ENCODE measurements at regions not wholly inside any gene's neighbourhood (a gene's known extent, or its start where the extent isn't known, plus 50 kb on each side); places are given as distances from the start of the nearest gene placed in this dataset.

- DNase-seq (ENCODE audit: extremely low read depth, insufficient read length), result no peak
- Histone ChIP-seq H3K27me3 (replicated peaks; ENCODE audit: control insufficient read depth, insufficient read depth, low read length) (no peaks in the 10 kb centered on the region), H3K36me3 (ENCODE audit: control insufficient read depth, insufficient read depth, low read length) (no peaks in the 10 kb centered on the region), H3K4me3 (replicated peaks; ENCODE audit: low read depth, low read length) (no peak overlapping the region)
- TF ChIP-seq, protein P1, sequence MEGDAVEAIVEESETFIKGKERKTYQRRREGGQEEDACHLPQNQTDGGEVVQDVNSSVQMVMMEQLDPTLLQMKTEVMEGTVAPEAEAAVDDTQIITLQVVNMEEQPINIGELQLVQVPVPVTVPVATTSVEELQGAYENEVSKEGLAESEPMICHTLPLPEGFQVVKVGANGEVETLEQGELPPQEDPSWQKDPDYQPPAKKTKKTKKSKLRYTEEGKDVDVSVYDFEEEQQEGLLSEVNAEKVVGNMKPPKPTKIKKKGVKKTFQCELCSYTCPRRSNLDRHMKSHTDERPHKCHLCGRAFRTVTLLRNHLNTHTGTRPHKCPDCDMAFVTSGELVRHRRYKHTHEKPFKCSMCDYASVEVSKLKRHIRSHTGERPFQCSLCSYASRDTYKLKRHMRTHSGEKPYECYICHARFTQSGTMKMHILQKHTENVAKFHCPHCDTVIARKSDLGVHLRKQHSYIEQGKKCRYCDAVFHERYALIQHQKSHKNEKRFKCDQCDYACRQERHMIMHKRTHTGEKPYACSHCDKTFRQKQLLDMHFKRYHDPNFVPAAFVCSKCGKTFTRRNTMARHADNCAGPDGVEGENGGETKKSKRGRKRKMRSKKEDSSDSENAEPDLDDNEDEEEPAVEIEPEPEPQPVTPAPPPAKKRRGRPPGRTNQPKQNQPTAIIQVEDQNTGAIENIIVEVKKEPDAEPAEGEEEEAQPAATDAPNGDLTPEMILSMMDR (IDR thresholded peaks at IDR 0.05; ENCODE audit: insufficient read depth, low read length, poor library complexity, severe bottlenecking), result no peak
Measured at GRCh38 chr13:69300131-69300530, 807.5 kb upstream of the ATXN8OS start.

DNA sequence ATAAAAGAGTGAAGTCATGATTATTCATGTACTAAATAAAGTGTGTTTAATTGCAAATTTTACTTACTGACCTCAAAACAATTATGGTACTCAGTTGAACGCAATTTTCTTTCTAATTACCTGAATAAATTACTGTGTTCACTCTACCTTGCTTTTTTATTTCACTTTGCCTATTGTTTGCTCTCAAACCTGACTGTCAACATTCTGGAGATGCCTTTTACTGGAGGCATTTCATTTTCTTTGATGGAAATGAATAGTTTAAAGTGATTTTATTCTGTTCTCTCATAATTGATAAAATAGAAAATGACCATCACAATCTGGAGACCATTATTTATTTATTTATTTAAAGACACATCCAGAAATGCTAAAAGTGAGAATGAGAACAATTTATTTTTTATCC lies 811.5 kb upstream of the ATXN8OS start:
- no peaks in the 10 kb centered on the region for H3K27me3 ChIP-seq (replicated peaks; ENCODE audit: control insufficient read depth, insufficient read depth, low read length)
- H3K36me3 ChIP-seq (ENCODE audit: control insufficient read depth, insufficient read depth, low read length), result no peaks in the 10 kb centered on the region
- TF ChIP-seq, protein P1 (IDR thresholded peaks at IDR 0.05; ENCODE audit: insufficient read depth, low read length, poor library complexity, severe bottlenecking), result no peak
- H3K4me3 ChIP-seq (replicated peaks; ENCODE audit: low read depth, low read length), result no peak overlapping the region
- no peak for DNase-seq (ENCODE audit: extremely low read depth, insufficient read length)

GRCh38 chr13:69292789-69293425 lies 814.7 kb upstream of the ATXN8OS start:
- TF ChIP-seq, protein P1 (IDR thresholded peaks at IDR 0.05; ENCODE audit: insufficient read depth, low read length, poor library complexity, severe bottlenecking), result no peak
- no peak for DNase-seq (ENCODE audit: extremely low read depth, insufficient read length)
- H3K36me3 ChIP-seq (ENCODE audit: control insufficient read depth, insufficient read depth, low read length), result no peaks in the 10 kb centered on the region

GRCh38 chr13:69291292-69291906 lies 816.2 kb upstream of the ATXN8OS start:
- Histone ChIP-seq H3K27me3 (replicated peaks; ENCODE audit: control insufficient read depth, insufficient read depth, low read length) (no peaks in the 10 kb centered on the region), H3K4me3 (replicated peaks; ENCODE audit: low read depth, low read length) (no peak overlapping the region), H3K36me3 (ENCODE audit: control insufficient read depth, insufficient read depth, low read length) (no peaks in the 10 kb centered on the region)
- DNase-seq (ENCODE audit: extremely low read depth, insufficient read length), result no peak
- TF ChIP-seq, protein P1 (IDR thresholded peaks at IDR 0.05; ENCODE audit: insufficient read depth, low read length, poor library complexity, severe bottlenecking), result no peak

More at GRCh38 chr13:69292789-69293425, 814.7 kb upstream of the ATXN8OS start:
- Histone ChIP-seq H3K4me3 (replicated peaks; ENCODE audit: low read depth, low read length) (no peak overlapping the region), H3K27me3 (replicated peaks; ENCODE audit: control insufficient read depth, insufficient read depth, low read length) (no peaks in the 10 kb centered on the region)

DNA sequence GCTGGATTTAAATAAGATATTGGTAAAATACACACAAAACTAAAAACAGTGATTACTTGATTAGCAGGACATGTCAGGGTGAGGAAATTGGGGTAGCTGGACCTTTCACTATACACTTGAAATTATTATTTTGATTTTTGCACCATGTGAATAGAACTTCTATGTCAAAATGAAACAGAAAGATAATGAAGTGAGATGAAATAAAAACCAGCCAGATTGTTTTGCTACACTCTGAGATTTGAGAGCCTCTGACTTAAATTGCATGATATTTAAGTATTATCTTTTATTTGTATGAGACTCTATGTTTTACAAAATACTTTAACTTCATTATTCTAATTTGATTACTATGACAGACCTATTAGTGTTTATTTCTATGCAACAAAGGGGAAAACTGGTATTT lies 819.6 kb upstream of the ATXN8OS start:
- Histone ChIP-seq H3K27me3 (replicated peaks; ENCODE audit: control insufficient read depth, insufficient read depth, low read length) (no peaks in the 10 kb centered on the region), H3K36me3 (ENCODE audit: control insufficient read depth, insufficient read depth, low read length) (no peaks in the 10 kb centered on the region), H3K4me3 (replicated peaks; ENCODE audit: low read depth, low read length) (peak overlapping the region; percentile 31)
- TF ChIP-seq, protein P1 (IDR thresholded peaks at IDR 0.05; ENCODE audit: insufficient read depth, low read length, poor library complexity, severe bottlenecking), result no peak
- DNase-seq (ENCODE audit: extremely low read depth, insufficient read length), result no peak
